ENCODE measurements at regions not wholly inside any gene's neighbourhood (a gene's known extent, or its start where the extent isn't known, plus 50 kb on each side); places are given as distances from the start of the nearest gene placed in this dataset.

GRCh38 chr17:68184816-68185436, 62.9 kb upstream of the AMZ2 start:
- H3K27ac ChIP-seq (ENCODE audit: low read depth, low read length) = no peak overlapping the region

GRCh38 chr17:68185820-68186219, 62.0 kb upstream of the AMZ2 start:
- H3K36me3 ChIP-seq (ENCODE audit: control insufficient read depth, insufficient read depth, low read length) = no peaks in the 10 kb centered on the region
- peaks cover 10% of the 10 kb centered on the region; the same call in 1 of the 2 replicates for H3K4me1 ChIP-seq (ENCODE audit: control insufficient read depth, insufficient read depth, low read length)
- H3K9ac ChIP-seq (ENCODE audit: low read length) = no peak overlapping the region
- no peaks in the 10 kb centered on the region for H3K9me3 ChIP-seq (ENCODE audit: control insufficient read depth, insufficient read depth, low read depth, low read length)
- no peak overlapping the region for H3K27ac ChIP-seq (ENCODE audit: low read depth, low read length)
- no peaks in the 10 kb centered on the region for H3K27me3 ChIP-seq (ENCODE audit: control insufficient read depth, insufficient read depth, low read length)
- no peak overlapping the region for H3K4me3 ChIP-seq (ENCODE audit: low read depth, low read length)

More at GRCh38 chr17:68184816-68185436, 62.9 kb upstream of the AMZ2 start:
- H3K36me3 ChIP-seq (ENCODE audit: control insufficient read depth, insufficient read depth, low read length) = no peaks in the 10 kb centered on the region
- no peak overlapping the region for H3K9ac ChIP-seq (ENCODE audit: low read length)
- peaks cover 10% of the 10 kb centered on the region; the same call in 1 of the 2 replicates for H3K4me1 ChIP-seq (ENCODE audit: control insufficient read depth, insufficient read depth, low read length)
- H3K9me3 ChIP-seq (ENCODE audit: control insufficient read depth, insufficient read depth, low read depth, low read length) = no peaks in the 10 kb centered on the region
- no peaks in the 10 kb centered on the region for H3K27me3 ChIP-seq (ENCODE audit: control insufficient read depth, insufficient read depth, low read length)
- H3K4me3 ChIP-seq (ENCODE audit: low read depth, low read length) = no peak overlapping the region

DNA sequence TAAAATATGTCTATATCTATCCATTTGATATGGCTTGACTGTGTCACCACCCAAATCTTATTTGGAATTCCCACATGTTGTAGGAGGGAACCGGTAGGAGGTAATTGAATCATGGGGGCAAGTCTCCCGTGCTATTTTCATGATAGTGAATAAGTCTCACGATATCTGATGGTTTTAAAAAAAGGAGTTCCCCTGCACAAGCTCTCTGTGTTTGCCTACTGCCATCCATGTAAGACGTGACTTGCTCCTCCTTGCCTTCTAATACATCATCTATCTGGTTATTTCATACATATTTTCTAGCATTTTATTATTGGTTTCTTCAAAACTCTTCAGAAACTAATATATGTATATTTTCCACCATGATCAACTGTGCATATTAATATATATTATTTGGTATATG, 57.3 kb upstream of the AMZ2 start:
- Histone ChIP-seq H3K4me3 (ENCODE audit: low read depth, low read length) (no peak overlapping the region), H3K27me3 (ENCODE audit: control insufficient read depth, insufficient read depth, low read length) (peaks cover 38% of the 10 kb centered on the region), H3K9ac (ENCODE audit: low read length) (no peak overlapping the region), H3K27ac (ENCODE audit: low read depth, low read length) (no peak overlapping the region), H3K9me3 (ENCODE audit: control insufficient read depth, insufficient read depth, low read depth, low read length) (no peaks in the 10 kb centered on the region), H3K4me1 (ENCODE audit: control insufficient read depth, insufficient read depth, low read length) (peaks cover under 1% of the 10 kb centered on the region; the same call in 1 of the 2 replicates), H3K36me3 (ENCODE audit: control insufficient read depth, insufficient read depth, low read length) (no peaks in the 10 kb centered on the region)

DNA sequence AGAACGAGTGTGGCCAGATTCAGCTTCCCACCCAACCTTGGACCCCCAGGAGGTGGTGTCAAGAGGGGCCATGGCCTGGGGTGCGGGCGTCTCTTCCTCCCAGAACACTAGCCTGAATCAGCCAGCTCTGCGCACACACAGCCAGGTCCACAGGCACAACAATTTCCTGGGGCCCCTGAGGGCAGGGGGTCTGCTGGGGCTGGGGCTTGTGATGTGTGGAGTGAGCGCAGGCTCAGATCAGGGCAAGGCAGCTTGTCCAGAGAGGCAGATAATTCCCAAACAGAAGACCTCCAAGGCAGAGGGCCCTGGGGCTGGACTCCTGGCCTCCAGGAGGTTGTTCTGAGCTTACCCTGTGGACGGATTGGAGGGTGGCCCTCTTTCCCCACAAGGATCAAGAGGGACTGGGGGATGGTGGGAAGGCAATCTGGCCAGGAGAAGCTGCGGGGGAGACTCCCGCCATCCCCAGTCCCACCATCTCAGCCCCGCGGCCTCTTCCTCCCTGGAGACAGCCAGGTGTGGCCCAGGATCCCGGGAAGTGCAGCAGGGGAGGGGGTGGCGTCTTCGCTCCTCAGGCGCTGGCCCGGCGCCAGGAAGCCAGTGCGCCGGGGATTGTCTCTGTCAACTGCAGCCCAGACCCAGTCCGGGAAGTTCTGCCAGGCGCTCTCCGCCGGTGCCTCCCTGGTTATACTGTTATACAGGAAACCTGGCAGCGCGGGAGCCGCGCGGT, 52.0 kb upstream of the AMZ2 start:
- Histone ChIP-seq H3K4me3 (ENCODE audit: low read depth, low read length) (peak overlapping the region; percentile 59), H3K36me3 (ENCODE audit: control insufficient read depth, insufficient read depth, low read length) (no peaks in the 10 kb centered on the region)

GRCh38 chr17:68196394-68197090, 51.3 kb upstream of the AMZ2 start:
- Histone ChIP-seq H3K27me3 (ENCODE audit: control insufficient read depth, insufficient read depth, low read length) (peaks cover 98% of the 10 kb centered on the region), H3K36me3 (ENCODE audit: control insufficient read depth, insufficient read depth, low read length) (no peaks in the 10 kb centered on the region), H3K9me3 (ENCODE audit: control insufficient read depth, insufficient read depth, low read depth, low read length) (no peaks in the 10 kb centered on the region), H3K4me3 (ENCODE audit: low read depth, low read length) (peak overlapping the region; percentile 59), H3K4me1 (ENCODE audit: control insufficient read depth, insufficient read depth, low read length) (peaks cover 30% of the 10 kb centered on the region), H3K27ac (ENCODE audit: low read depth, low read length) (no peak overlapping the region), H3K9ac (ENCODE audit: low read length) (no peak overlapping the region)

More for the DNA sequence above, 52.0 kb upstream of the AMZ2 start:
- Histone ChIP-seq H3K27me3 (ENCODE audit: control insufficient read depth, insufficient read depth, low read length) (peaks cover 91% of the 10 kb centered on the region), H3K4me1 (ENCODE audit: control insufficient read depth, insufficient read depth, low read length) (peaks cover 30% of the 10 kb centered on the region), H3K9me3 (ENCODE audit: control insufficient read depth, insufficient read depth, low read depth, low read length) (no peaks in the 10 kb centered on the region), H3K27ac (ENCODE audit: low read depth, low read length) (no peak overlapping the region), H3K9ac (ENCODE audit: low read length) (no peak overlapping the region)

- no peak overlapping the region for H3K9ac ChIP-seq (ENCODE audit: low read length)
- H3K4me3 ChIP-seq (ENCODE audit: low read depth, low read length) = peak overlapping the region; percentile 59
- H3K36me3 ChIP-seq (ENCODE audit: control insufficient read depth, insufficient read depth, low read length) = no peaks in the 10 kb centered on the region
- peaks cover 30% of the 10 kb centered on the region for H3K4me1 ChIP-seq (ENCODE audit: control insufficient read depth, insufficient read depth, low read length)
- H3K27me3 ChIP-seq (ENCODE audit: control insufficient read depth, insufficient read depth, low read length) = peaks cover 98% of the 10 kb centered on the region
- H3K9me3 ChIP-seq (ENCODE audit: control insufficient read depth, insufficient read depth, low read depth, low read length) = no peaks in the 10 kb centered on the region
- no peak overlapping the region for H3K27ac ChIP-seq (ENCODE audit: low read depth, low read length)
These were observed 50.5 kb upstream of the AMZ2 start for GRCh38 chr17:68197091-68197996.

- peak overlapping the region; percentile 59 for H3K4me3 ChIP-seq (ENCODE audit: low read depth, low read length)
- peaks cover 98% of the 10 kb centered on the region for H3K27me3 ChIP-seq (ENCODE audit: control insufficient read depth, insufficient read depth, low read length)
- no peak overlapping the region for H3K9ac ChIP-seq (ENCODE audit: low read length)
- no peak overlapping the region for H3K27ac ChIP-seq (ENCODE audit: low read depth, low read length)
- peaks cover 30% of the 10 kb centered on the region for H3K4me1 ChIP-seq (ENCODE audit: control insufficient read depth, insufficient read depth, low read length)
- no peaks in the 10 kb centered on the region for H3K36me3 ChIP-seq (ENCODE audit: control insufficient read depth, insufficient read depth, low read length)
- H3K9me3 ChIP-seq (ENCODE audit: control insufficient read depth, insufficient read depth, low read depth, low read length) = no peaks in the 10 kb centered on the region
These were observed 49.6 kb upstream of the AMZ2 start for GRCh38 chr17:68197997-68198930.

Data from HUES6 (cell line).